NCI-H1092 treated with DMSO at 0.1 percent for 48 hours (cell line): ENCODE measurements at regions not wholly inside any gene's neighbourhood (a gene's known extent, or its start where the extent isn't known, plus 50 kb on each side); places are given as distances from the start of the nearest gene placed in this dataset.

Experiments
- DNase-seq: peaks from one replicate; lab custom pipeline; 2025; lab: John Stamatoyannopoulos, UW

GRCh38 chr6:18674346-18674745, 287.2 kb downstream of the RNF144B start:
- no peak for DNase-seq

GRCh38 chr6:18675881-18676280, 288.7 kb downstream of the RNF144B start:
- DNase-seq: no peak

GRCh38 chr6:18676548-18676947, 289.4 kb downstream of the RNF144B start:
- DNase-seq: no peak

- DNase-seq: no peak
Observed at GRCh38 chr6:18680842-18681241, 293.7 kb downstream of the RNF144B start.

- DNase-seq: peak; percentile 29
Observed at GRCh38 chr6:18681832-18682503, 294.8 kb downstream of the RNF144B start.

- no peak for DNase-seq
Observed at GRCh38 chr6:18684343-18684742, 297.2 kb downstream of the RNF144B start.

GRCh38 chr6:18692929-18693685, 306.0 kb downstream of the RNF144B start:
- no peak for DNase-seq

GRCh38 chr6:18693881-18694280, 306.7 kb downstream of the RNF144B start:
- DNase-seq: no peak

GRCh38 chr6:18703546-18703945, 316.4 kb downstream of the RNF144B start:
- DNase-seq: no peak

GRCh38 chr6:18707714-18708439, 320.7 kb downstream of the RNF144B start:
- no peak for DNase-seq

GRCh38 chr6:18712595-18712994, 325.4 kb downstream of the RNF144B start:
- no peak for DNase-seq

GRCh38 chr6:18720075-18720474, 332.9 kb downstream of the RNF144B start:
- no peak for DNase-seq

GRCh38 chr6:18724056-18724455, 336.9 kb downstream of the RNF144B start:
- DNase-seq: no peak

GRCh38 chr6:18725449-18725848, 338.3 kb downstream of the RNF144B start:
- DNase-seq: no peak

- DNase-seq: no peak
Observed at GRCh38 chr6:18733921-18734550, 346.9 kb downstream of the RNF144B start.

GRCh38 chr6:18741741-18742140, 354.6 kb downstream of the RNF144B start:
- no peak for DNase-seq

GRCh38 chr6:18742406-18742805, 355.3 kb downstream of the RNF144B start:
- DNase-seq: no peak

GRCh38 chr6:18746727-18747126, 359.6 kb downstream of the RNF144B start:
- no peak for DNase-seq

- no peak for DNase-seq
Observed at GRCh38 chr6:18748314-18748713, 361.2 kb downstream of the RNF144B start.

GRCh38 chr6:18752278-18753068, 365.3 kb downstream of the RNF144B start:
- no peak for DNase-seq

- DNase-seq: no peak
Observed at GRCh38 chr6:18753076-18753475, 365.9 kb downstream of the RNF144B start.

GRCh38 chr6:18763086-18763485, 375.9 kb downstream of the RNF144B start:
- DNase-seq: no peak
